MM.1S (cell line): ENCODE measurements at regions not wholly inside any gene's neighbourhood (a gene's known extent, or its start where the extent isn't known, plus 50 kb on each side); places are given as distances from the start of the nearest gene placed in this dataset.

ENCODE experiments used
- CTCF ChIP-seq: fragments of 300-600 bp; sonication (generic); IDR thresholded peaks from 2 replicates; pipeline ENCODE4 v1.5.1; 2016; ENCODE audit warnings: antibody characterized with exemption, low read length, mixed read lengths
- EZH2 ChIP-seq: fragments of 300-600 bp; sonication (generic); optimal IDR thresholded peaks from 2 replicates; pipeline ENCODE3; 2017; ENCODE audit warnings: low read depth, mild to moderate bottlenecking, antibody characterized with exemption, low read length, mixed read lengths
- EZH2phosphoT487 ChIP-seq: fragments of 300-600 bp; sonication (generic); IDR thresholded peaks from 2 replicates; pipeline ENCODE4 v1.6.1; 2018; ENCODE audit warnings: antibody characterized with exemption, low read length

GRCh38 chr17:53640808-53641207, 181.9 kb upstream of the KIF2B start:
- no peak for TF ChIP-seq CTCF
- no peak for TF ChIP-seq EZH2phosphoT487
- no peak for TF ChIP-seq EZH2
